ENCODE measurements at regions not wholly inside any gene's neighbourhood (a gene's known extent, or its start where the extent isn't known, plus 50 kb on each side); places are given as distances from the start of the nearest gene placed in this dataset.

DNA sequence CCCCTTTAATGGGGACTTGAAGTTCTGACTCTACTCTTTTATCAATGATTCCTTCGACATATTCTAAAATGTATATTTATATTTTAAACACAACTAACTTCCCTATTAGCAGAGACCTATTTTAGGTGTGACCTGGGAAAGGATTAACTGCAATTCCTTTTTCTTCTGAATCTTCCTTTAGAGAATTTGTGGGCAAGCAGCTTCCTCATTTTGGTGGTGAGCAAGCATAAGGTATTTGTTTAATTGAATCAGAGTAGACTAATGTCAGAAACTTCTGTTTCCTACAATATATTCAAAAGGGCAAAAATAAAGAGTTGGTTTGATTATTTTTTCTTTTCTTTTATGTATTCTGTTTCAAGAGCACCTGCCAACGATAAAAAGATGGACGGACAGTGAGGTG, 237.0 kb downstream of the IKZF2 start:
- no peak for TF ChIP-seq CTCF (IDR thresholded peaks at IDR 0.05; ENCODE audit: low read length)
- no peak for TF ChIP-seq EZH2phosphoT487 (IDR thresholded peaks at IDR 0.05; ENCODE audit: low read length)
- TF ChIP-seq EZH2 (optimal IDR thresholded peaks at IDR 0.05; ENCODE audit: low read depth, low read length), result no peak

All from MM.1S (cell line).